Colonic mucosa (tissue), 4 donors: ENCODE measurements at regions not wholly inside any gene's neighbourhood (a gene's known extent, or its start where the extent isn't known, plus 50 kb on each side); places are given as distances from the start of the nearest gene placed in this dataset.
"Not testable (repeated sequence)": the region's sequence is repeated elsewhere in the genome, so short reads cannot be mapped to it uniquely, and the experiment has no call there.

Source experiments
- DNase-seq: peaks from one replicate; pipeline ENCODE4 v3.0.0-alpha.2; 2020
- H3K27ac ChIP-seq: fragments of 200-600 bp; one replicate; pipeline ENCODE4 v1.8.0; 2021
- H3K27me3 ChIP-seq: fragments of 200-600 bp; one replicate; pipeline ENCODE4 v1.8.0; 2021
- H3K36me3 ChIP-seq: fragments of 200-600 bp; one replicate; pipeline ENCODE4 v1.8.0; 2021
- H3K4me1 ChIP-seq: fragments of 200-600 bp; one replicate; pipeline ENCODE4 v1.8.0; 2021; ENCODE audit warnings: mild to moderate bottlenecking
- H3K4me3 ChIP-seq: fragments of 200-600 bp; one replicate; pipeline ENCODE4 v1.8.0; 2021
- H3K9ac ChIP-seq, 2 donors: one replicate each; pipeline ENCODE4 v1.7.0; 2013; ENCODE audit warnings: control low read depth in 2 of 2, low read depth in 2 of 2, low read length in 2 of 2
- H3K9me3 ChIP-seq: fragments of 200-600 bp; one replicate; pipeline ENCODE4 v1.8.0; 2021
- intact Hi-C: fragments of 100-400 bp; cut with DNase I; formaldehyde crosslinking; loops from one replicate; pipeline ENCODE4 v1.14.1; 2022
- TF ChIP-seq, protein P1 (sequence below): fragments of 200-600 bp; IDR thresholded peaks from one replicate; pipeline ENCODE4 v1.8.0; 2022; ENCODE audit warnings: antibody characterized with exemption, mild to moderate bottlenecking
- donor health status: healthy.
- donor health status: DM: no; HTN: no; CAD: no.
- donor health status: DM: no; HTN: no; CAD: no.

DNA sequence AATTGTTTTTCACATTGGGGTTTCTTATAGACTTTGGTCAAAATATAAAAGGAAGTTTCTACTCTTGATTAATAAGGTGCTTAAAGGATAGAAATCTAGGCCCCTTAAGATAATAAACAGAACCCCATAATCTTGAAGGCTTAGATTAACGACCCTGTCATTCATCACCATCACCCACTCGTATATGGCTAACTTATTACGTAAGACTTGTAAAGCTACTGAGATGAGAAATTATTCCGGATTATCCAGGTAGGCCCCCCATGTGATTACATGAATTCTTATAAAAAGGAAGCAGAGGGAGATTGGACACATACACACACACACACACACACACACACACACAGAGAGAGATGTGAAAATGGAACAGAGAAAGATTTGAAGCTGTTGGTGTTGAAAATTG lies 1489.2 kb upstream of the TENM4 start:
- TF ChIP-seq, protein P1, sequence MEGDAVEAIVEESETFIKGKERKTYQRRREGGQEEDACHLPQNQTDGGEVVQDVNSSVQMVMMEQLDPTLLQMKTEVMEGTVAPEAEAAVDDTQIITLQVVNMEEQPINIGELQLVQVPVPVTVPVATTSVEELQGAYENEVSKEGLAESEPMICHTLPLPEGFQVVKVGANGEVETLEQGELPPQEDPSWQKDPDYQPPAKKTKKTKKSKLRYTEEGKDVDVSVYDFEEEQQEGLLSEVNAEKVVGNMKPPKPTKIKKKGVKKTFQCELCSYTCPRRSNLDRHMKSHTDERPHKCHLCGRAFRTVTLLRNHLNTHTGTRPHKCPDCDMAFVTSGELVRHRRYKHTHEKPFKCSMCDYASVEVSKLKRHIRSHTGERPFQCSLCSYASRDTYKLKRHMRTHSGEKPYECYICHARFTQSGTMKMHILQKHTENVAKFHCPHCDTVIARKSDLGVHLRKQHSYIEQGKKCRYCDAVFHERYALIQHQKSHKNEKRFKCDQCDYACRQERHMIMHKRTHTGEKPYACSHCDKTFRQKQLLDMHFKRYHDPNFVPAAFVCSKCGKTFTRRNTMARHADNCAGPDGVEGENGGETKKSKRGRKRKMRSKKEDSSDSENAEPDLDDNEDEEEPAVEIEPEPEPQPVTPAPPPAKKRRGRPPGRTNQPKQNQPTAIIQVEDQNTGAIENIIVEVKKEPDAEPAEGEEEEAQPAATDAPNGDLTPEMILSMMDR: no peak
- no peak overlapping the region for H3K9ac ChIP-seq
- no peak overlapping the region for H3K27ac ChIP-seq
- H3K36me3 ChIP-seq: no peaks in the 10 kb centered on the region
- no peaks in the 10 kb centered on the region for H3K27me3 ChIP-seq
- no peak overlapping the region for H3K4me3 ChIP-seq
- no peak for DNase-seq
- intact Hi-C loops: no loop called here
- H3K9me3 ChIP-seq: no peaks in the 10 kb centered on the region
- no peaks in the 10 kb centered on the region for H3K4me1 ChIP-seq

GRCh38 chr11:80929031-80929805 lies 1488.4 kb upstream of the TENM4 start:
- H3K27ac ChIP-seq: no peak overlapping the region
- no peak overlapping the region for H3K9ac ChIP-seq
- TF ChIP-seq, protein P1: no peak
- no peak overlapping the region for H3K4me3 ChIP-seq
- no peaks in the 10 kb centered on the region for H3K4me1 ChIP-seq
- no peak for DNase-seq
- no peaks in the 10 kb centered on the region for H3K36me3 ChIP-seq
- H3K27me3 ChIP-seq: no peaks in the 10 kb centered on the region
- no peaks in the 10 kb centered on the region for H3K9me3 ChIP-seq
- intact Hi-C loops: no loop called here

- intact Hi-C loops: no loop called here
- Histone ChIP-seq H3K27me3 (no peaks in the 10 kb centered on the region), H3K36me3 (no peaks in the 10 kb centered on the region), H3K27ac (no peak overlapping the region), H3K4me1 (no peaks in the 10 kb centered on the region), H3K4me3 (no peak overlapping the region), H3K9me3 (no peaks in the 10 kb centered on the region), H3K9ac (no peak overlapping the region)
- TF ChIP-seq, protein P1: no peak
- no peak for DNase-seq
Observed at GRCh38 chr11:80925321-80925720, 1484.5 kb upstream of the TENM4 start.

GRCh38 chr11:80921310-80921709 lies 1480.5 kb upstream of the TENM4 start:
- intact Hi-C loops, H3K4me3 ChIP-seq, H3K9me3 ChIP-seq, H3K4me1 ChIP-seq, H3K9ac ChIP-seq, H3K27me3 ChIP-seq, DNase-seq, H3K27ac ChIP-seq, H3K36me3 ChIP-seq: not testable (repeated sequence)

GRCh38 chr11:80916173-80916798 lies 1475.5 kb upstream of the TENM4 start:
- Histone ChIP-seq H3K27ac (no peak overlapping the region), H3K4me3 (no peak overlapping the region), H3K9me3 (no peaks in the 10 kb centered on the region), H3K27me3 (no peaks in the 10 kb centered on the region), H3K9ac (no peak overlapping the region), H3K36me3 (no peaks in the 10 kb centered on the region), H3K4me1 (no peaks in the 10 kb centered on the region)
- intact Hi-C loops: no loop called here
- TF ChIP-seq, protein P1: no peak
- no peak for DNase-seq

DNA sequence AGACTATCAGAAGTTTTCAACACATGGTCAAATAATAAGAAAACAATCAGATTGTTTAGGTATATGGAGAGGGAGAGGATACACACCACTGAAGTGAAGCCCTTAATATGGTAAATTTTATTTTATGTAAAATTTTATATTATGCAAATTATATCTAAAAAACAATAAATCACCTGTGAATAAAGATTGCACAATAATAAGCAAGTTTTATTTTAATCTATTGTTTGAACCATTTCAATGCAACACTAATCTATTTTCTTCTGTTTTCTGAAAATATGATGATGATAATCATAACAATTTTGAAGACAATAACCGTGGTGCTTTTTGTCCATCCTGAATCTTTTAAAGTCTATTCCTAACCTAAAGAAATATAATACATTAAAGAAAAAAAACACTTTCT lies 1473.5 kb upstream of the TENM4 start:
- TF ChIP-seq, protein P1: no peak
- Histone ChIP-seq H3K4me3 (no peak overlapping the region), H3K36me3 (no peaks in the 10 kb centered on the region), H3K9me3 (no peaks in the 10 kb centered on the region), H3K9ac (no peak overlapping the region), H3K4me1 (no peaks in the 10 kb centered on the region), H3K27me3 (no peaks in the 10 kb centered on the region), H3K27ac (no peak overlapping the region)
- intact Hi-C loops: no loop called here
- DNase-seq: no peak
